HepG2 (cell line): ENCODE measurements at regions not wholly inside any gene's neighbourhood (a gene's known extent, or its start where the extent isn't known, plus 50 kb on each side); places are given as distances from the start of the nearest gene placed in this dataset.

Source experiments
- ATAC-seq: fragments of 200-7000 bp; cut with Tn5 transposase; 3 replicates; pipeline ENCODE4 v1.9.1; 2020; ENCODE audit warnings: mild to moderate bottlenecking, moderate library complexity
- BruUV-seq: library from RNA; stranded (reverse); fragments of 400-500 nt; replicated peaks from 2 replicates; lab custom pipeline; 2021; lab: Mats Ljungman, UMichigan
- CTCF ChIA-PET: fragments of 300-600 bp; formaldehyde crosslinking; extraction: SDS; loops from one replicate; lab custom pipeline; 2021; ENCODE audit warnings: low total read pairs, inconsistent platforms, low intra/inter-chr PET ratio; lab: Yijun Ruan, JAX
- POLR2A ChIA-PET: fragments of 350-600 bp; sonication (Branson Sonifier 250); formaldehyde crosslinking; loops from one replicate; lab custom pipeline; 2020; ENCODE audit warnings: antibody characterized with exemption, inconsistent platforms; lab: Yijun Ruan, JAX
- DNase-seq: peaks from one replicate; pipeline ENCODE4 v3.0.0-alpha.2; 2015; ENCODE audit warnings: low spot score
- FAIRE-seq: peaks from 3 replicates; lab custom pipeline; 2011; peaks lifted over from hg19 to GRCh38; lab: Jason Lieb, UNC
- H2AFZ ChIP-seq: one replicate; pipeline ENCODE4 v1.6.1; 2011; ENCODE audit warnings: low read length, inconsistent platforms
- H3K27ac ChIP-seq: fragments of 300-600 bp; 3 replicates; pipeline ENCODE4 v1.8.0; 2011; ENCODE audit warnings: mixed run types, mild to moderate bottlenecking, mixed read lengths, low read length, inconsistent platforms; ENCODE audit not compliant: insufficient read depth; ENCODE audit errors: extremely low read length
- H3K27me3 ChIP-seq, 2 experiments: fragments of 200-600 bp in 1 of 2; 2 replicates in 1 of 2; 3 replicates in 1 of 2; pipeline versions ENCODE4 v1.6.0 to v1.8.0; 2011; ENCODE audit warnings: low read length in 2 of 2, mild to moderate bottlenecking in 2 of 2, moderate library complexity in 2 of 2, inconsistent platforms in 1 of 2; ENCODE audit not compliant: insufficient read depth in 2 of 2, control insufficient read depth in 1 of 2
- H3K36me3 ChIP-seq, 2 experiments: fragments of 200-600 bp in 1 of 2; replicated peaks in 1 of 2; 2 replicates in 1 of 2; 3 replicates in 1 of 2; pipeline versions ENCODE4 v1.5.1 to v1.8.0; 2011; ENCODE audit warnings: low read length in 2 of 2, inconsistent platforms in 1 of 2; ENCODE audit not compliant: insufficient read depth in 2 of 2, control insufficient read depth in 1 of 2
- H3K4me1 ChIP-seq: 2 replicates; pipeline ENCODE4 v1.5.1; 2012; ENCODE audit warnings: low read length, inconsistent platforms; ENCODE audit not compliant: insufficient read depth
- H3K4me2 ChIP-seq: 2 replicates; pipeline ENCODE4 v1.6.0; 2011; ENCODE audit warnings: low read depth, low read length, inconsistent platforms
- H3K4me3 ChIP-seq, 3 experiments: fragments of 200-600 bp in 1 of 3; sonication (generic), shearing (Covaris generic) in 1 of 3; replicated peaks in 1 of 3; 2 replicates each; pipeline ENCODE4 v1.5.1; 2011 to 2016; ENCODE audit warnings: low read length in 3 of 3, inconsistent platforms in 2 of 3, low read depth in 2 of 3, mild to moderate bottlenecking in 2 of 3, control low read depth in 1 of 3, mixed read lengths in 1 of 3; ENCODE audit not compliant: insufficient read depth in 1 of 3
- H3K79me2 ChIP-seq: one replicate; pipeline ENCODE4 v1.6.1; 2011; ENCODE audit warnings: low read length, inconsistent platforms; ENCODE audit not compliant: insufficient read depth
- H3K9ac ChIP-seq: 2 replicates; pipeline ENCODE4 v1.6.0; 2011; ENCODE audit warnings: mild to moderate bottlenecking, low read depth, low read length, inconsistent platforms; ENCODE audit not compliant: insufficient read depth
- H3K9me3 ChIP-seq: 2 replicates; pipeline ENCODE4 v1.5.1; 2012; ENCODE audit warnings: mild to moderate bottlenecking, low read length
- H4K20me1 ChIP-seq: 2 replicates; pipeline ENCODE4 v1.6.0; 2011; ENCODE audit warnings: inconsistent platforms, mild to moderate bottlenecking, low read length, moderate library complexity; ENCODE audit not compliant: insufficient read depth
- NFYC ChIP-seq: IDR thresholded peaks from 2 replicates; pipeline ENCODE4 v1.6.1; 2016; ENCODE audit warnings: missing genetic modification reagents, missing compliant biosample characterization
- TFAP4 ChIP-seq: sonication (generic); IDR thresholded peaks from 2 replicates; pipeline ENCODE4 v1.6.1; 2016; ENCODE audit warnings: low read depth, borderline replicate concordance
- ZNF343 ChIP-seq: sonication (generic); formaldehyde crosslinking; IDR thresholded peaks from 2 replicates; pipeline ENCODE4 v1.4.0; 2020; ENCODE audit warnings: mild to moderate bottlenecking, missing genetic modification reagents
- ZNF580 ChIP-seq: IDR thresholded peaks from 2 replicates; pipeline ENCODE4 v1.6.1; 2016; ENCODE audit warnings: low read depth, borderline replicate concordance
- ZSCAN22 ChIP-seq: sonication (generic); formaldehyde crosslinking; IDR thresholded peaks from 2 replicates; pipeline ENCODE4 v1.4.0; 2020; ENCODE audit warnings: mild to moderate bottlenecking, missing genetic modification reagents
- WGBS: methylation state at CpG from one replicate; pipeline ENCODE4 v1.1.6; 2017; ENCODE audit warnings: low lambda C conversion rate; 5-methylcytosine and 5-hydroxymethylcytosine counted together
- in situ Hi-C: cut with HindIII; loops from 2 replicates; pipeline ENCODE4 v1.10.0; 2017; ENCODE audit warnings: low pct_unique_long_range_greater_than_20kb; ENCODE audit not compliant: extremely low pct_ligation_motif_present
- intact Hi-C: fragments of 100-400 bp; cut with micrococcal nuclease; formaldehyde crosslinking; loops from one replicate; pipeline ENCODE4 v1.10.0; 2022; ENCODE audit not compliant: unreplicated experiment

DNA sequence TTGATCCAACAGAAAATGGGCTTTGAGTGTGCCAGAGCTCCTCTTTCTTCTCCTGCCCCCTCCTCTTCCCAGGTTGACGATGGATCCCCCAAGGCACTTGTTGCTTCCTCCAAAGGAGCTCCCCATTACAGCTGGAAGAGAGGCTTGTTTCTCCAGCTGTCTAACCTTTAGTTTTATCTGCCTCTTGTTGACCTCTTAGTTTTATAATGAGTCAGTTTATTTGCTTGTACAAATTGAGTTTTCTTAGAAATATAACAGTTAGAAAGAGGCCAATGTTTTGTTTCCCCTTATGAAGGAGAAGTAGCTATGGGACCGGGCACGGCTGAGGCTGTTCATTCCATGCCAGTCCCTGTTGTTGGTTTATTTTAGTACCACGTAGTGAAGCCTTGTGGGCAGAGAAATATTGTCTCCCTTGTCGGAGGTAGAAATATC lies 158.2 kb downstream of the SPRY1 start:
- 26% methylated on average over 5 of the region's 5 CpGs for WGBS
- ATAC-seq: peak; percentile 35
- no peak for FAIRE-seq
- H3K9me3 ChIP-seq: no peaks in the 10 kb centered on the region
- H2AFZ ChIP-seq: no peak overlapping the region
- H3K9ac ChIP-seq: peak overlapping the region; percentile 83
- in situ Hi-C loops: loop anchor here (25.0 kb wide), 1 partner anchor 557 kb away; no protein-coding TSS in a partner anchor
- peak overlapping the region; percentile 93 for H3K4me2 ChIP-seq
- H3K27ac ChIP-seq: peak overlapping the region; percentile 98
- intact Hi-C loops: loop anchor here (1.0 to 5.0 kb wide), 6 partner anchors 44 to 208 kb away; partner anchors contain the start of gene SPRY1
- TF ChIP-seq ZNF343 (CRISPR knock-in tag): peak; percentile 6; the same call in 1 of the 2 replicates
- 0 out of 2 replicates have a peak, but pooled peaks have one; percentile 0 for TF ChIP-seq ZNF580 (CRISPR knock-in tag)
- 0 out of 2 replicates have a peak, but pooled peaks have one; percentile 9 for TF ChIP-seq TFAP4
- 0 out of 2 replicates have a peak, but pooled peaks have one; percentile 7 for TF ChIP-seq ZSCAN22 (CRISPR knock-in tag)
- TF ChIP-seq NFYC: no peak
- TF ChIP-seq, all 625 proteins: peak for 4
- CTCF ChIA-PET: interaction anchor here (1.2 kb wide), 1 partner anchor 10 kb away, joined by 4 read pairs; no protein-coding TSS in a partner anchor
- no peaks in the 10 kb centered on the region for H4K20me1 ChIP-seq
- TSS peak; percentile 97 for BruUV-seq
- POLR2A ChIA-PET: interaction anchor here (1.0 to 4.5 kb wide), 24 partner anchors 9 to 632 kb away, joined by 3 to 53 read pairs (median 5); partner anchors contain the start of genes NUDT6 and SPRY1
- no peaks in the 10 kb centered on the region for H3K27me3 ChIP-seq
- H3K36me3 ChIP-seq: no peaks in the 10 kb centered on the region
- DNase-seq: no peak
- H3K79me2 ChIP-seq: peaks cover 3% of the 10 kb centered on the region
- H3K4me3 ChIP-seq: peak overlapping the region; percentile 25 to 54 (median 39); a peak in 4 of 6 replicates
- peaks cover 71% of the 10 kb centered on the region for H3K4me1 ChIP-seq
